GM19240 (cell line): ENCODE measurements at regions not wholly inside any gene's neighbourhood (a gene's known extent, or its start where the extent isn't known, plus 50 kb on each side); places are given as distances from the start of the nearest gene placed in this dataset.
"Not testable (repeated sequence)": the region's sequence is repeated elsewhere in the genome, so short reads cannot be mapped to it uniquely, and the experiment has no call there.

ENCODE experiments used
- DNase-seq: peaks from one replicate; pipeline ENCODE4 v3.0.0; 2011; ENCODE audit warnings: low spot score; ENCODE audit not compliant: insufficient read length

- no peak for DNase-seq
Measured at GRCh38 chr14:57150449-57150848, 118.3 kb downstream of the EXOC5 start.

GRCh38 chr14:57139173-57139572 lies 129.5 kb downstream of the EXOC5 start:
- DNase-seq = no peak

DNA sequence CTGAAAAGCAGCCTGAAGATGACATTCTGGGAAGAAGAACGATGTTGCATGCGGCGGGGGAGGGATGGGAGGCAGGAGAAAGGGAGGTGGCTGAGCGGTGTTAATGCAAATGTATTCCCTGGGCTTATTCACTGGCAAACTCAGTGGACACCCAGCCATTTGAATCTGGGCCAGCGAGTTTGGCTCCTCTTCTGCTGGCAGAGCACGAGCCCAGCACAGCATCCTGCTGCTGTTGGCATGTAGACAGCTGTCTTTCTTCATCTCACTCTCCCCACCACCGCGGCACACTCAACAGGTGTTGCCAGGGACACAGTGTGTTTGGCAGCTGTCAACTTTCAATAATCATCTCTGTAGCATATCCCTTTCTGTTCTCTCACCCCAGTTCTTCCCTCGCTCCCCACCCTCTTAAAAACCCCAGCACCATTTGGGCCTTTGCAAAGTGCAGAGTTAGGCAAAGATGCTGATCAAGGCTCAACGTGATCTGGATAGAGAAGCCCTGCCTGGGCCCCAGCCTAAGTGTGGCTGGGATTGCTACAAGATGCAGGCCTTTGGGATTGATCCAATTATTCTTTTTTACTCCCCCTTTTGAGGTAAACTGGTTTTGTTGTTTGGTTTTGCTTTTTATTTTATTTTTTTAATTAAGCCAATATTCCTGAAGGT lies 131.9 kb downstream of the EXOC5 start:
- DNase-seq = no peak

GRCh38 chr14:57127809-57128208 lies 140.9 kb downstream of the EXOC5 start:
- DNase-seq = not testable (repeated sequence)

DNA sequence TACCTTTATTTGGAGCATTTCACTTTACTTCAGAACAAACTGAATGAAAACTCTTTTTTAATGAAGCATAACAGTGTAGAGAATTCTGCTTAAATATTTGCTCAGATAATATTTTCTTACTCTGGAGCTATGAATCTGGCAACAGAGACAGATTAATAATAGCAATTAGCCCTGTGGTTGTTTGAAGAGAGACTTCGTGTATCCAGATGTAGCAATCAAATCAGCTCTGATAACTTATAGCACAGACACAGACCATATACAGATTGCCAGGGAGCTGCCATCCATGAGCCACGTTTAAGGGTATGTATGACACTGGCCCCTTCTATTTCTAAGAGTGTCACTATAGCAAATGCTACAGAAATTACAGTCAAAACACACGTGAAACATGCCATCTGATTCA lies 146.6 kb downstream of the EXOC5 start:
- DNase-seq = no peak

- DNase-seq = not testable (repeated sequence)
Measured at GRCh38 chr14:57112072-57112807, 156.5 kb downstream of the EXOC5 start.

DNA sequence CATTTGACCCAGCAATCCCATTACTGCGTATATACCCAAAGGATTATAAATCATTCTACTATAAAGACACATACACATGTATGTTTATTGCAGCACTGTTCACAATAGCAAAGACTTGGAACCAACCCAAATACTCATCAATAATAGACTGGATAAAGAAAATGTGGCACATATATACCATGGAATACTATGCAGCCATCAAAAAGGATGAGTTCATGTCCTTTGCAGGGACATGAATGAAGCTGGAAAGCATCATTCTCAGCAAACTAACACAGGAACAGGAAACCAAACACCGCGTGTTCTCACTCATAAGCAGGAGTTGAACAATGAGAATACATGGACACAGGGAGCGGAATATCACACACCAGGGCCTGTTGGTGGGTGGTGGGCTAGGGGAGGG lies 158.3 kb downstream of the EXOC5 start:
- DNase-seq = not testable (repeated sequence)

- no peak for DNase-seq
Measured at GRCh38 chr14:57091030-57091608, 177.6 kb downstream of the EXOC5 start.

- DNase-seq = no peak
Measured at GRCh38 chr14:57089901-57090300, 178.8 kb downstream of the EXOC5 start.

- DNase-seq = no peak
Measured at GRCh38 chr14:57087841-57088240, 180.9 kb downstream of the EXOC5 start.

DNA sequence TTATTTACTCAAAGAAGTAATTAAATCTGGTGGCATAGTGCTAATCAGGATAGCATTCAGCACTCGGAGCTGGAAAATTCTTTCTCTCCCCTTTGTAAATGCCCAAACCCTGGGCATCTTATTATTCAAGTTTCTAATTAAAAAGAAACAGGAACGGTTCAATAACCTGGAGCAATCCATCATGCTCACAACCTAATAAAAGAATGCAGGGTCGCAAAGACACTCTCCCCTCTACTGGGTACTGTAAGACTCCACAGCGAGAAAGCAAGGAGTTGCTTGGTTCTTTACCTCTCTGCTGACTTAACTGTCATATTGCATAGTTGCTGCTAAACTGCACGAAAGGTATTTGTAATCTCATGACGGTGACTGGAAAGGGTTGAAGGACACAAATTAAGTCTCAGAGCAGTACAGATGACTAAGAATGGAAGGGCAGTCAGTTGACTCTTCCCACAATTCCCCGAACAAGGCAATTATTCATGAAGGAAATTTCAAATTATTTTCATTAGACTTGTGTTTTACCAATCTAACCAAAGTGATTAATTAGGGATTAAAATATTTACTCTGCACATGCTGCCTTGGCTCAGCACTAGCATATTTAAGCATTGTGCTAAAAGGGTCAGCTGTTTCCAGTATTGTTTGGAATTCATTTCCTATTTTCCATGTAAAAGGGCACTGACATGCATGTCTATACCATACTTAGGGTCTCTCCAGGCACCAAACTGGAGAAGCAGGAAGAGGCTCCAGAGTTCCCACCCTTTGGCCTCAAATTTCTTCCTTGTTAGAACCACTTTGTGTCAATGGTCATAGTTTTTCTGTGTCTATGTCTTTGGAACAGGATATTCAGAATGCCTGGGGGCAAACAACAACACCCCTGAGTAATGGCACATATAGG lies 182.2 kb downstream of the EXOC5 start:
- DNase-seq = no peak

DNA sequence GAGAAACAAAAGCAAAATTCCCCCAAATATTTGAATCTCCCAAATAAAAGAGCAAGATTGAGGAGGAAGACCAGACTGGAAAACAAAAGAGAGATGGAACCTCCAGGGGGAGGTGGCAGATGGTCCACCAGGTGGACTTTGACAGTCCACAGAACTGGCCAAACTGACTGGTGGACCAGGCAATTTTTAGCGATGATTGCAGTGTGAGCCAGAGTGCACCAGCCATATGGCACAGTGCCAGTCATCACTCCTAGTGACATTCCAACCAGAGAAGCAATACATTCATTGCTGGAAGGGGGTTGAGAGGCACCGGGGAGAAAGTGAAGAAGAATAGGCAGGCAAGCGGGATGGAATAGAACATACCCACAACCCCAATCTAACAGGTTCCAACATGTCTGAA lies 182.9 kb downstream of the EXOC5 start:
- DNase-seq = no peak

DNA sequence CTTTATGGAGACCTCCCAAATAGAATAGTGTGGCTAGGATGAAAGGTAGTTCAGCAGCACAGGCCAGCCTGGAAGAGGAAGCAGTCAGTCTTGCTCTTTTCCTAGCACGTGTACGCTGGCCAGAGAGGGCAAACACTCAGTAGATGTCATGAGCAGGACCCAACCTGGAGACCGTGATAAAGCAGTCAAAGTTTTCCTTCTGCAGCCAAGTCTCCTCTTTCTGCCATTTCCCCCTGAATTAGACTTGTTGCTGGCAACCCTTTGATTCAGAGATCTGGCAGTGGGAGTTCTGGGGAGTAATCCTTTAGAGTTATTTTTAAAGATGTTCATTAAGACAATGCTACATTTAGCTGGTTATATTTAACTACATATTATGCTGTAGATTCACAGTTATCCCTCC lies 183.7 kb downstream of the EXOC5 start:
- no peak for DNase-seq

GRCh38 chr14:57080691-57081090 lies 188.0 kb downstream of the EXOC5 start:
- DNase-seq = no peak

DNA sequence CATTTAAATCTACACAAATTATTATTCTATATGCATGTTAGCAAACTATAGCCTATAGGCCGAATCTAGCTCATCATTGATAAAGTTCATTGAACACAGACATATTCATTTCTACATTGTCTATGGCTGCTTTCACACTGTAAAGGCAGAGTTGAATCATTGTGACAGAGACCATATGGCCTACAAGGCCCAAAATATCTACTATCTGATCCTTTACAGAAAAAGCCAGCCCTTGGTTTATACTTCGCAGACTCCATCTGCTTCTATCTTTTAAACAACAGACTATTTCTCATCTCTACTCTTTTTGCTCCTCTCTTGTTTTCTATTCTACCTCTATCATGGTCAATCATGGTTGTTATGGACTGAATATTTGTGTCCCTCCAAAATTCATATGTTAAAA lies 190.7 kb downstream of the EXOC5 start:
- no peak for DNase-seq

GRCh38 chr14:57073986-57074385 lies 194.7 kb downstream of the EXOC5 start:
- no peak for DNase-seq

GRCh38 chr14:57071639-57072038 lies 197.1 kb downstream of the EXOC5 start:
- DNase-seq = no peak

GRCh38 chr14:57069702-57070101 lies 199.0 kb downstream of the EXOC5 start:
- no peak for DNase-seq

- no peak for DNase-seq
Measured at GRCh38 chr14:57068511-57068910, 200.2 kb downstream of the EXOC5 start.

DNA sequence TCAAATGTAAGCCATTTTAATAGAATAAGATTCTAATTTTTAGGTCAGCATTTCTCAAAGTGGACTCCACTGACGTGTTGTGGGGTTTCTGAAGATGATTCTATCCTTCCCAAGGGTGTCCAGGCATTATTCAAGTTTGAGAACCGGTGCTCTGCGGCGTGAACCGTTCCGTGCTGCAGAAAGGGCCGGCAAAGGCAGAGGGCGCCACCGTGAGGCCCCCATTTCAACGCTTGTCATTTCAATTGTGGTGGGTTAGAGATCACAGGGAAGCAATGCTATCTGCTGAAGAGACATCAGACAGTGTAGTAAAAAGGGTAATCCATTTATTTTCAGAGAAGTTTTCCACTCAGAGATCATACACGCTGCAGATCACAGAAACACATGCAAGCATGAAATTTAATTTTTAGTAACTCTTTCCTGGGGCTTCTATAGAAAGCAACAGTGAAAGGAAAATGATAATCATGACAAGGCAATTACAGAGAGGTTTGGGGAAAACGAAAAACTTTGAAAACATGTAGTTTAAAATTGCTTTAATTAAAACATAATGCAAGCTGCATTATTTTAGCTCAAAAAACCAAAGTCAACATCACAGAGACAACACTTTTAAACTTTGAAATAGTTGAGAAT lies 201.7 kb downstream of the EXOC5 start:
- DNase-seq = no peak

- DNase-seq = no peak
Measured at GRCh38 chr14:57066463-57066862, 202.2 kb downstream of the EXOC5 start.
